ENCODE measurements at regions not wholly inside any gene's neighbourhood (a gene's known extent, or its start where the extent isn't known, plus 50 kb on each side); places are given as distances from the start of the nearest gene placed in this dataset. TPM values are rescaled to one million over a fixed set of nuclear protein-coding genes. Genes with fewer than 3 reads are reported as not detected.

GRCh38 chr4:29459926-29460325, 1260.2 kb upstream of the PCDH7 start:
- DNase-seq = no peak
- H3K9me3 Mint-ChIP-seq (ENCODE audit: low read depth) = peaks cover 11% of the 10 kb centered on the region
- H3K4me3 Mint-ChIP-seq = no peak overlapping the region
- no peak for ATAC-seq
- CTCF ChIA-PET = no interaction called here
- H3K27me3 Mint-ChIP-seq = no peaks in the 10 kb centered on the region
- no peaks in the 10 kb centered on the region for H3K4me1 Mint-ChIP-seq
- H3K36me3 Mint-ChIP-seq = no peaks in the 10 kb centered on the region
- no peak overlapping the region for H3K27ac Mint-ChIP-seq

DNA sequence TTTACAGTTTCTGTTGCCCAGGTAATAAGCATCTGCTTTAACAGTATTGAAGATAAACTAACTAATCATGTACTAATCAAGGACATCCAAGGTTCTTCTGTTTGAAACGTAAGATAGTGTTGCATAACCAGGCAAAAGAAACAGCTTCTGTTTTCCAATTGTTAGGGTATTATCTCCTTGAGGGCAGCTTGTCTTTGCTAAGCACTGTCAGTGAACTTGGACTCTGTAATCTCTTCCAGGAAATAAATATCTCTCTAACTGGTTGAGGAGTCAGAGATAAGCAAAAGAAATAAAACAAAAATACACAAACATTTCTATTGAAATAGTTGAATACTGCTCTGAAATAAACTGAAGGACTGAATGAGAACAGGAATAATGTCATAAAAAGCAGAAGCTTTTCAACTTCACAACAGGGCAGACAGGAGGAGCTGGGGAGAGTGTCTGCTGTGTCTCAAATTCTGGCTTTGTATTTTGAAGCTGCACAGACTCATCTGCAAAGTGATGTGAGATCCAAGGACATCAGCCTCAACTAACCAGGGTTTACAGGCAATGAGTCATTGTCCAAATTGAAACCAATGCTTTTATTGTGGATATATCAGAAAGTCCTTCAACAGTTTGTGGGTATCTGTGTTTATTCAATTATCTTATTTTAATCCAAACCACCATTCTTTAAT, 1253.0 kb upstream of the PCDH7 start:
- H3K9me3 Mint-ChIP-seq (ENCODE audit: low read depth) = peaks cover 10% of the 10 kb centered on the region
- no peak for ATAC-seq

More for the DNA sequence above, 1253.0 kb upstream of the PCDH7 start:
- H3K36me3 Mint-ChIP-seq = no peaks in the 10 kb centered on the region
- no peaks in the 10 kb centered on the region for H3K4me1 Mint-ChIP-seq
- no peak overlapping the region for H3K4me3 Mint-ChIP-seq
- no peak overlapping the region for H3K27ac Mint-ChIP-seq
- no peak for DNase-seq
- CTCF ChIA-PET = no interaction called here
- H3K27me3 Mint-ChIP-seq = no peaks in the 10 kb centered on the region

Small RNA genes in the stretch of these regions (microRNA-seq; reads per million reads assigned to microRNA genes)
- not detected for gene MIR4275
